Sigmoid colon (tissue), 4 donors: ENCODE measurements at regions not wholly inside any gene's neighbourhood (a gene's known extent, or its start where the extent isn't known, plus 50 kb on each side); places are given as distances from the start of the nearest gene placed in this dataset.
"Not testable (repeated sequence)": the region's sequence is repeated elsewhere in the genome, so short reads cannot be mapped to it uniquely, and the experiment has no call there.

ENCODE experiments used
- CTCF ChIP-seq, 4 experiments: fragments of 450-650 bp in 3 of 4; fragments of 200-600 bp in 1 of 4; IDR thresholded peaks; one replicate each; pipeline ENCODE4 v1.5.1; 2016 to 2019; ENCODE audit warnings: antibody characterized with exemption in 4 of 4, mild to moderate bottlenecking in 3 of 4, moderate library complexity in 2 of 4
- EP300 ChIP-seq, 4 donors: sonication (generic); formaldehyde crosslinking; IDR thresholded peaks; one replicate each; pipeline ENCODE4 v1.6.1; 2017; ENCODE audit warnings: antibody characterized with exemption in 4 of 4
- POLR2A ChIP-seq, 2 donors: fragments of 450-650 bp; IDR thresholded peaks; one replicate each; pipeline ENCODE4 v1.6.1; 2016; ENCODE audit warnings: antibody characterized with exemption in 2 of 2, mild to moderate bottlenecking in 2 of 2, moderate library complexity in 2 of 2

GRCh38 chr6:112887424-112887823, 540.3 kb downstream of the RFPL4B start:
- not testable (repeated sequence) for TF ChIP-seq POLR2A, CTCF, EP300 (IDR thresholded peaks at IDR 0.05)
